H1 (cell line): ENCODE measurements at regions not wholly inside any gene's neighbourhood (a gene's known extent, or its start where the extent isn't known, plus 50 kb on each side); places are given as distances from the start of the nearest gene placed in this dataset.

Source experiments
- CTCF ChIA-PET: fragments of 300-600 bp; sonication (Branson Sonifier 250); formaldehyde crosslinking; loops from one replicate; lab custom pipeline; 2021; ENCODE audit not compliant: partially characterized antibody; lab: Charles Lee
- POLR2A ChIA-PET: fragments of 300-600 bp; sonication (Branson Sonifier 250); formaldehyde crosslinking; loops from one replicate; lab custom pipeline; 2021; ENCODE audit warnings: inconsistent platforms; ENCODE audit not compliant: partially characterized antibody; lab: Charles Lee
- DNase-seq, 2 experiments: peaks; one replicate each; pipeline versions ENCODE4 v3.0.0 to v3.0.0-alpha.2; 2010 to 2022; ENCODE audit warnings: low spot score in 2 of 2, low read depth in 1 of 2, mixed read lengths in 1 of 2
- FAIRE-seq: peaks from 2 replicates; lab custom pipeline; 2011; peaks lifted over from hg19 to GRCh38; lab: Jason Lieb, UNC
- H2AFZ ChIP-seq: 2 replicates; pipeline ENCODE4 v1.8.1; 2012; ENCODE audit warnings: low read length, inconsistent platforms
- H2AK5ac ChIP-seq: 2 replicates; pipeline ENCODE4 v1.6.1; 2013; ENCODE audit warnings: low read depth, low read length
- H2BK120ac ChIP-seq: replicated peaks from 2 replicates; pipeline ENCODE3; 2013; ENCODE audit warnings: low read depth, low read length, inconsistent platforms
- H2BK12ac ChIP-seq: 2 replicates; pipeline ENCODE4 v1.6.1; 2013; ENCODE audit warnings: low read depth, low read length
- H2BK15ac ChIP-seq: 2 replicates; pipeline ENCODE4 v1.6.1; 2013; ENCODE audit warnings: low read length
- H2BK20ac ChIP-seq: 2 replicates; pipeline ENCODE4 v1.6.1; 2013; ENCODE audit warnings: low read length
- H2BK5ac ChIP-seq: 2 replicates; pipeline ENCODE4 v1.6.1; 2013; ENCODE audit warnings: low read depth, low read length
- H3K14ac ChIP-seq: 2 replicates; pipeline ENCODE4 v1.6.1; 2013; ENCODE audit warnings: inconsistent platforms; ENCODE audit not compliant: insufficient read length
- H3K18ac ChIP-seq: 2 replicates; pipeline ENCODE4 v1.6.1; 2013; ENCODE audit warnings: low read length; ENCODE audit errors: extremely low read depth
- H3K23ac ChIP-seq: 2 replicates; pipeline ENCODE4 v1.6.1; 2013; ENCODE audit warnings: inconsistent platforms; ENCODE audit not compliant: insufficient read length
- H3K23me2 ChIP-seq: 2 replicates; pipeline ENCODE4 v1.6.1; 2013; ENCODE audit warnings: low read depth, low read length
- H3K27ac ChIP-seq: 2 replicates; pipeline ENCODE4 v1.6.1; 2011; ENCODE audit warnings: low read depth, low read length, inconsistent platforms
- H3K27me3 ChIP-seq, 4 experiments: replicated peaks in 1 of 4; 1 replicate in 1 of 4; 2 replicates in 3 of 4; pipeline versions ENCODE4 v1.6.1 to v1.8.1; 2011 to 2013; ENCODE audit warnings: low read length in 3 of 4, mild to moderate bottlenecking in 3 of 4, inconsistent platforms in 2 of 4, mixed read lengths in 2 of 4, moderate library complexity in 1 of 4; ENCODE audit not compliant: control insufficient read depth in 3 of 4, insufficient read depth in 3 of 4; ENCODE audit errors: extremely low read depth in 1 of 4
- H3K36me3 ChIP-seq, 4 experiments: 2 replicates each; pipeline versions ENCODE4 v1.6.1 to v1.8.1; 2011 to 2013; ENCODE audit warnings: mild to moderate bottlenecking in 4 of 4, low read length in 3 of 4, moderate library complexity in 2 of 4, control low read depth in 1 of 4, inconsistent platforms in 1 of 4; ENCODE audit not compliant: insufficient read depth in 4 of 4, control insufficient read depth in 2 of 4
- H3K4ac ChIP-seq: replicated peaks from 2 replicates; pipeline ENCODE3; 2013; ENCODE audit warnings: low read length, low read depth, mixed read lengths, inconsistent platforms; ENCODE audit not compliant: insufficient read length
- H3K4me1 ChIP-seq, 4 experiments: replicated peaks in 1 of 4; 1 replicate in 1 of 4; 2 replicates in 3 of 4; pipeline versions ENCODE4 v1.6.1 to v1.8.1; 2011 to 2013; ENCODE audit warnings: low read length in 3 of 4, inconsistent platforms in 2 of 4, mixed read lengths in 1 of 4; ENCODE audit not compliant: insufficient read depth in 4 of 4, control insufficient read depth in 3 of 4
- H3K4me2 ChIP-seq, 2 experiments: 2 replicates each; pipeline versions ENCODE4 v1.6.1 to v1.8.1; 2011 to 2013; ENCODE audit warnings: low read depth in 2 of 2, low read length in 2 of 2, control low read depth in 1 of 2, inconsistent platforms in 1 of 2, mild to moderate bottlenecking in 1 of 2; ENCODE audit not compliant: insufficient read depth in 1 of 2
- H3K4me3 ChIP-seq, 4 experiments: fragments of 200-600, 300-600 bp in 1 of 4; sonication (generic), shearing (Covaris generic), sonication (Bioruptor Twin) in 1 of 4; 2 replicates each; pipeline versions ENCODE4 v1.5.1 to v1.8.1; 2011 to 2016; ENCODE audit warnings: low read length in 4 of 4, low read depth in 3 of 4, control low read depth in 2 of 4, inconsistent platforms in 2 of 4, mild to moderate bottlenecking in 2 of 4, mixed read lengths in 1 of 4, moderate library complexity in 1 of 4; ENCODE audit not compliant: insufficient read depth in 2 of 4; ENCODE audit errors: extremely low read depth in 1 of 4
- H3K56ac ChIP-seq: replicated peaks from 2 replicates; pipeline ENCODE3; 2013; ENCODE audit warnings: low read depth, mild to moderate bottlenecking, mixed read lengths, low read length, inconsistent platforms; ENCODE audit not compliant: insufficient read length
- H3K79me1 ChIP-seq: 2 replicates; pipeline ENCODE4 v1.6.1; 2013; ENCODE audit warnings: low read depth, low read length, control low read depth
- H3K79me2 ChIP-seq, 2 experiments: 2 replicates each; pipeline versions ENCODE4 v1.6.1 to v1.8.1; 2012 to 2013; ENCODE audit warnings: low read length in 2 of 2, mild to moderate bottlenecking in 2 of 2, inconsistent platforms in 1 of 2; ENCODE audit not compliant: insufficient read depth in 2 of 2, control insufficient read depth in 1 of 2
- H3K9ac ChIP-seq, 4 experiments: replicated peaks in 1 of 4; 1 replicate in 1 of 4; 2 replicates in 3 of 4; pipeline versions ENCODE4 v1.6.1 to v1.8.1; 2011 to 2013; ENCODE audit warnings: low read depth in 3 of 4, low read length in 3 of 4, control low read depth in 2 of 4, mild to moderate bottlenecking in 2 of 4, moderate library complexity in 2 of 4, inconsistent platforms in 1 of 4; ENCODE audit errors: extremely low read depth in 1 of 4
- H3K9me3 ChIP-seq, 2 experiments: 2 replicates each; pipeline versions ENCODE4 v1.6.1 to v1.8.1; 2012 to 2013; ENCODE audit warnings: mild to moderate bottlenecking in 2 of 2, moderate library complexity in 2 of 2, control low read depth in 1 of 2, inconsistent platforms in 1 of 2, low read depth in 1 of 2, low read length in 1 of 2, mixed read lengths in 1 of 2; ENCODE audit not compliant: insufficient read depth in 2 of 2
- H4K20me1 ChIP-seq, 2 experiments: replicated peaks in 1 of 2; 2 replicates each; pipeline versions ENCODE3 to v1.8.1; 2011 to 2013; ENCODE audit warnings: inconsistent platforms in 2 of 2, low read length in 2 of 2, mild to moderate bottlenecking in 1 of 2; ENCODE audit not compliant: insufficient read depth in 2 of 2, control insufficient read depth in 1 of 2
- H4K5ac ChIP-seq: 2 replicates; pipeline ENCODE4 v1.6.1; 2013; ENCODE audit warnings: low read length, low read depth, mixed read lengths, inconsistent platforms; ENCODE audit not compliant: insufficient read length
- H4K8ac ChIP-seq: 2 replicates; pipeline ENCODE4 v1.8.0; 2013; ENCODE audit warnings: mild to moderate bottlenecking, moderate library complexity, low read length, inconsistent platforms; ENCODE audit not compliant: insufficient read depth; ENCODE audit errors: extremely low read depth
- H4K91ac ChIP-seq: replicated peaks from 2 replicates; pipeline ENCODE3; 2013; ENCODE audit warnings: low read length, mixed read lengths, inconsistent platforms; ENCODE audit not compliant: insufficient read length
- BCL11A ChIP-seq, 2 experiments: IDR thresholded peaks; one replicate each; pipeline ENCODE4 v1.6.1; 2011; ENCODE audit warnings: low read depth in 2 of 2, low read length in 2 of 2, mild to moderate bottlenecking in 2 of 2
- BRCA1 ChIP-seq: IDR thresholded peaks from 2 replicates; pipeline ENCODE4 v1.6.1; 2012; ENCODE audit warnings: low read depth, low read length, improper control_type of control experiment
- CBX8 ChIP-seq: fragments of 300-800, 300-1000 bp; sonication (generic); IDR thresholded peaks from 2 replicates; pipeline ENCODE4 v1.7.1; 2016; ENCODE audit warnings: low read depth, low read length, borderline replicate concordance
- HDAC2 ChIP-seq, 2 experiments: fragments of 300-600 bp in 1 of 2; sonication (generic) in 1 of 2; IDR thresholded peaks; 2 replicates each; pipeline ENCODE4 v1.6.1; 2011 to 2012; ENCODE audit warnings: low read depth in 2 of 2, low read length in 2 of 2, mild to moderate bottlenecking in 2 of 2, moderate library complexity in 2 of 2, borderline replicate concordance in 1 of 2, inconsistent platforms in 1 of 2
- JUND ChIP-seq: IDR thresholded peaks from 2 replicates; pipeline ENCODE4 v1.6.1; 2011; ENCODE audit warnings: mild to moderate bottlenecking, improper control_type of control experiment, low read length
- NRF1 ChIP-seq: IDR thresholded peaks from 2 replicates; pipeline ENCODE4 v1.6.1; 2011; ENCODE audit warnings: mild to moderate bottlenecking, low read depth, low read length, improper control_type of control experiment
- RXRA ChIP-seq: IDR thresholded peaks from 2 replicates; pipeline ENCODE4 v1.6.1; 2011; ENCODE audit warnings: low read depth, mild to moderate bottlenecking, low read length, moderate library complexity; ENCODE audit not compliant: insufficient read depth
- SIN3A ChIP-seq, 2 experiments: IDR thresholded peaks in 1 of 2; conservative IDR thresholded peaks in 1 of 2; 2 replicates each; pipeline ENCODE4 v1.6.1; 2011 to 2012; ENCODE audit warnings: low read length in 2 of 2, improper control_type of control experiment in 1 of 2, low read depth in 1 of 2, mild to moderate bottlenecking in 1 of 2
- SRF ChIP-seq: IDR thresholded peaks from 2 replicates; pipeline ENCODE4 v1.6.1; 2011; ENCODE audit warnings: mild to moderate bottlenecking, low read depth, low read length, moderate library complexity
- TAF1 ChIP-seq: IDR thresholded peaks from 2 replicates; pipeline ENCODE4 v1.6.1; 2011; ENCODE audit warnings: mild to moderate bottlenecking, low read depth, low read length
- WGBS, 2 experiments: shearing (Covaris generic) in 1 of 2; methylation state at CpG; one replicate each; pipeline versions ENCODE4 v1.1.6 to v1.1.7; 2013 to 2015; ENCODE audit warnings: low lambda C conversion rate in 2 of 2, mixed read lengths in 2 of 2, inconsistent platforms in 1 of 2, low coverage in 1 of 2, missing lambda C conversion rate in 1 of 2; ENCODE audit not compliant: insufficient replicate concordance in 2 of 2, insufficient coverage in 1 of 2, insufficient read length in 1 of 2; ENCODE audit errors: extremely low coverage in 1 of 2, missing lambda C conversion rate in 1 of 2; 5-methylcytosine and 5-hydroxymethylcytosine counted together
- TF ChIP-seq, protein P1 (sequence below): IDR thresholded peaks from 2 replicates; pipeline ENCODE4 v1.6.1; 2011; ENCODE audit warnings: low read depth, mild to moderate bottlenecking, low read length; ENCODE audit not compliant: insufficient read depth
- TF ChIP-seq, protein P2 (sequence below): IDR thresholded peaks from 2 replicates; pipeline ENCODE4 v1.6.1; 2011; ENCODE audit warnings: low read length, improper control_type of control experiment

DNA sequence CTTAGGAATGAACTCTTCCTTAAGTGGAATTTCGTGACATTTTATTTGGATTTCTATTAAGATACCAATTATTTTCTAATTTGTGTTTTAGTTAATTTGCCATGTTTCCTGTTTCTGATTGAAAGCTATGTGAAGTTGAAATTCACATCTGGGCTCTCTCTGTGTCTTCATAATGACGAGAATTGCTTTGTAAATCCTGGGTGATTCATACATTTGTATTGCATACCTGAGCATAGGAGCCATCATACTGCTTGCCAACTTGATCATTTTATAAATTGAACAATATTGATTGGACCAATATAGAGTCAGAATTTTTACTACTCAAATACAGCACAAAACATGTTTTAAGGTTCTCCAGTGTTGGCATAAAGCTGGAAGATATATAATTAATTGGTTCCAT lies 817.9 kb downstream of the BRINP3 start:
- FAIRE-seq (no peak), DNase-seq (no peak)
- no peak overlapping the region for H4K5ac ChIP-seq
- H3K18ac ChIP-seq: no peak overlapping the region
- no peaks in the 10 kb centered on the region for H3K79me1 ChIP-seq
- ChIA-PET POLR2A (no interaction called here), CTCF (interaction anchor here (0.9 kb wide), 1 partner anchor 19 kb away, joined by 3 read pairs; no protein-coding TSS in a partner anchor)
- H2BK120ac ChIP-seq: no peak overlapping the region
- no peak overlapping the region for H3K56ac ChIP-seq
- H3K4ac ChIP-seq: no peak overlapping the region
- H3K9ac ChIP-seq: no peak overlapping the region
- H3K79me2 ChIP-seq: no peaks in the 10 kb centered on the region
- H3K36me3 ChIP-seq: no peaks in the 10 kb centered on the region
- no peaks in the 10 kb centered on the region for H3K27me3 ChIP-seq
- no peaks in the 10 kb centered on the region for H3K23me2 ChIP-seq
- H3K23ac ChIP-seq: no peak overlapping the region
- H2BK20ac ChIP-seq: no peak overlapping the region
- TF ChIP-seq TAF1 (no peak), RXRA (no peak), BRCA1 (no peak), NRF1 (no peak), BCL11A (IDR thresholded peaks at IDR 0.05; ENCODE audit: low read depth in 2 of 2, low read length in 2 of 2) (no peak), JUND (no peak), SIN3A (conservative IDR thresholded peaks at IDR 0.05 in 1 of 2, IDR thresholded peaks at IDR 0.05 in 1 of 2; ENCODE audit: low read depth in 1 of 2, low read length in 2 of 2) (no peak), SRF (no peak), HDAC2 (IDR thresholded peaks at IDR 0.05; ENCODE audit: borderline replicate concordance in 1 of 2, low read depth in 2 of 2, low read length in 2 of 2) (no peak), CBX8 (no peak)
- TF ChIP-seq, protein P1, sequence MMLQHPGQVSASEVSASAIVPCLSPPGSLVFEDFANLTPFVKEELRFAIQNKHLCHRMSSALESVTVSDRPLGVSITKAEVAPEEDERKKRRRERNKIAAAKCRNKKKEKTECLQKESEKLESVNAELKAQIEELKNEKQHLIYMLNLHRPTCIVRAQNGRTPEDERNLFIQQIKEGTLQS: no peak
- TF ChIP-seq, protein P2, sequence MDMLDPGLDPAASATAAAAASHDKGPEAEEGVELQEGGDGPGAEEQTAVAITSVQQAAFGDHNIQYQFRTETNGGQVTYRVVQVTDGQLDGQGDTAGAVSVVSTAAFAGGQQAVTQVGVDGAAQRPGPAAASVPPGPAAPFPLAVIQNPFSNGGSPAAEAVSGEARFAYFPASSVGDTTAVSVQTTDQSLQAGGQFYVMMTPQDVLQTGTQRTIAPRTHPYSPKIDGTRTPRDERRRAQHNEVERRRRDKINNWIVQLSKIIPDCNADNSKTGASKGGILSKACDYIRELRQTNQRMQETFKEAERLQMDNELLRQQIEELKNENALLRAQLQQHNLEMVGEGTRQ: no peak
- no peak overlapping the region for H3K27ac ChIP-seq
- H3K4me1 ChIP-seq: no peaks in the 10 kb centered on the region
- H2BK12ac ChIP-seq: no peak overlapping the region
- no peak overlapping the region for H4K91ac ChIP-seq
- H3K9me3 ChIP-seq: no peaks in the 10 kb centered on the region
- H3K4me3 ChIP-seq: no peak overlapping the region
- H2BK15ac ChIP-seq: no peak overlapping the region
- no peak overlapping the region for H2BK5ac ChIP-seq
- no peak overlapping the region for H3K14ac ChIP-seq
- 89% methylated on average over 2 of the region's 2 CpGs; no CpG with 5 or more reads in 1 of the 2 experiments for WGBS, 2 experiments
- H2AFZ ChIP-seq: no peak overlapping the region
- no peak overlapping the region for H4K8ac ChIP-seq
- no peak overlapping the region for H3K4me2 ChIP-seq
- H2AK5ac ChIP-seq: no peak overlapping the region
- H4K20me1 ChIP-seq: no peaks in the 10 kb centered on the region
